Dedifferentiated amniotic fluid mesenchymal stem cell (primary cell): ENCODE measurements at regions not wholly inside any gene's neighbourhood (a gene's known extent, or its start where the extent isn't known, plus 50 kb on each side); places are given as distances from the start of the nearest gene placed in this dataset.

Source experiments
- DNase-seq: peaks from one replicate; pipeline ENCODE4 v3.0.0-alpha.2; 2016; ENCODE audit errors: extremely low spot score

- DNase-seq = no peak
These were observed 92.8 kb upstream of the SEPTIN5 start for GRCh38 chr22:19621373-19622060.

GRCh38 chr22:19622061-19622441 is 92.3 kb upstream of the SEPTIN5 start:
- no peak for DNase-seq

DNA sequence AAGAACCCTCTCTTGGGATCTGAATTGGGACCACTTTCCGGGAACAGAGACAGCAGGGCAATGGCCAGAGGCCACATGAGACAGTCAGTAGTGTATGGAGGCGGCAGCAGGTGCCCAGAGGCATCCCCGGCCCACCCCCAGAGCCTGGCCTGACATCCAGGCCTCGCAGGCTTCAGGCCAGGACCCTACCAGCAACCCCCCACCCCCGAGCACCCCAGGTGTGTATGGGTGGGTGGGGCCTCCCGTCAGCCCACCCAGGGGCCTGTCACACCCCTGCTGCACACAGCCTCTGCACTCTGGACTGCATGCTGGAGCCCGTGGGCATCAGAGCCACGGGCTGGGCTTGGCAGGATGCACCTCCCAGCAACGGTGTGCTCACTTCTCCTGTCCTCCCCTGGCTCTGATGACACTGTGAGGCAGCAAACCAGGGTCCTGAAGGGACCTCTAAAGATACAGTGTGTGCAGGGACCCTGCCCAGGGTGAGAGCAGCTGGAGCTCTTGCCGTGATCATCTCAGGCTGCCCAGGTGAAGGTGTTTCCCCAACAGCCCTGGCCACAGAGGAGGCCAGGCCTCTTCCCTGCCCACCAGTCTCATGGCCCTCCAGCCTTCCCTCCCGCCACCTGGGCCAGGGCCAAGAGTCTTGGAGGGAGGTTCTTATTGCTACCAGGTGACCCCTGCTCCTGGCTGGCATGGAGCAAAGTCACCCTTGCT is 88.8 kb upstream of the SEPTIN5 start:
- DNase-seq = no peak

DNA sequence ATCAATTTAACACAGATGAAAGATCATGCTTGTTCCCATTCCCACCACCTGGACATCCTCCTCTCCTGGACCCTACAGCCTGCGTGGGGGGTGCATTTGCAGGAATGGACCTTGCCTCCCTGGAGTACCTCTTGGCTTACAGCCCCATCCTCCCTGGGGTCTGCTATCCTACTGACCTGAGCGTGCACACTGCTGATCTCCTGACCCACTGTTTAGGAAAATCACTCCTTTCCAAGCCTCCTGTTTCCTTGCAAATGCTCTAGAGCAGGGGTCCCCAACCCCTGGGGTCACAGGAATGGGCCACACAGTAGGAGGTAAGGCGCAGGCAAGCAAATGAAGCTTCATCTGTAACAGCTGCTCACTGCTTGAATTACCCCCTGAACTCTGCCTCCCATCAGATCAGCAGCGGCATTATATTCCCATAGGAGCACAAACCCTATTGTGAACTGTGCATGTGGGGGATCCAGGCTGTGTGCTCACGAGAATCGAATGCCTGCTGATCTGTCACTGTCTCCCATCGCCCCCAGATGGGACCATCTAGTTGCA is 88.2 kb upstream of the SEPTIN5 start:
- DNase-seq = no peak

DNA sequence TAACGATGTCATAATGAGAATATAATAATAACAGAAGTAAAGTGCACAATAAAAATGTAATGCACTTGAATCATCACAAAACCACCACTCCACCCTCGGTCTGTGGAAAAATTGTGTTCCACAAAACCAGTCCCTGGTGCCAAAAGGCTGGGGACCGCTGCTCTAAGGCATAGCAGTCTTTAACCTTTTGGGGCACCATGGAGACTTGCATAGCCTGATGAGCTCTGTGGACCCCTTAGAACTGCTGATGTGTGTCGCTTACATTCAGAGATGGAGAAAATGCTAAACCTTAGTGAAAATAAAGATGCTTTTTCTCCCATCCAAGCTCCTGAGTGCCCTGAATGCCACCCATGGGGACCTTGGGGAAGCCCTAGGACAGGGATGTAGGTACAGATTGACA is 87.6 kb upstream of the SEPTIN5 start:
- DNase-seq = no peak

DNA sequence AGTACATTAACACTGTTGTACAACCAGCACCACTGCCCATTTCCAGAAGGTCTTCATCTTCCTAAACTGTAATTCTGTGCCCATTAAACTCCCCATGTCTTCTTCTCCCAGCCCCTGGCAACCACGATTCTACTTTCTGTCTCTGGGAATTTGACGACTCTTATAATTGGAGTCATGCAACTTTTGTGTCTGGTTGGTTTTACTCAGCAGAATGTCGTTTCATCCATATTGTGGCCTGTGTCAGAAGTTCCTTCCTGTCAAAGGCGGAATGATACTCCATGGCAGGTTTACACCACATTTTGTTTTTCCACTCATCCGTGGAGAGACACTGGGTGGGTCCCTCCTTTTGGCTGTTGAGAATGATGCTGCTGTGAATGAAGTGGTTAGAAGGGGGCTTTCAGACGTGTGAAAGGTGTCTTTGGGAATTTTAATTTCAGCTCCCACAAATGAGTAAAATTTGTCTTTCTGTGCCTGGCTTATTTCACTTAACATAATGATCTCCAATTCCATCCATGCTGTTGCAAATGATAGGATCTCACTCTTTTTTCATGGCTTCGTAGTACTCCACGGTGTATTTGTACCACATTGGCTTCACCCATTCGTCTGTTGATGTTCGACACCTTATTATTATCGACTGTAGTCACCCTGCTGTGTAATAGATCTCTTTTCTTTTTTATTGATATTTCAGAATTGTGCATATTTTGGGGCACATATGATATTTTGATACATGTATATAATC is 86.1 kb upstream of the SEPTIN5 start:
- no peak for DNase-seq

- no peak for DNase-seq
These were observed 85.0 kb upstream of the SEPTIN5 start for GRCh38 chr22:19629331-19629719.

GRCh38 chr22:19629720-19630419 is 84.4 kb upstream of the SEPTIN5 start:
- DNase-seq = peak; percentile 70

GRCh38 chr22:19630614-19631013 is 83.7 kb upstream of the SEPTIN5 start:
- no peak for DNase-seq

- DNase-seq = no peak
These were observed 82.2 kb upstream of the SEPTIN5 start for GRCh38 chr22:19631899-19632667.

DNA sequence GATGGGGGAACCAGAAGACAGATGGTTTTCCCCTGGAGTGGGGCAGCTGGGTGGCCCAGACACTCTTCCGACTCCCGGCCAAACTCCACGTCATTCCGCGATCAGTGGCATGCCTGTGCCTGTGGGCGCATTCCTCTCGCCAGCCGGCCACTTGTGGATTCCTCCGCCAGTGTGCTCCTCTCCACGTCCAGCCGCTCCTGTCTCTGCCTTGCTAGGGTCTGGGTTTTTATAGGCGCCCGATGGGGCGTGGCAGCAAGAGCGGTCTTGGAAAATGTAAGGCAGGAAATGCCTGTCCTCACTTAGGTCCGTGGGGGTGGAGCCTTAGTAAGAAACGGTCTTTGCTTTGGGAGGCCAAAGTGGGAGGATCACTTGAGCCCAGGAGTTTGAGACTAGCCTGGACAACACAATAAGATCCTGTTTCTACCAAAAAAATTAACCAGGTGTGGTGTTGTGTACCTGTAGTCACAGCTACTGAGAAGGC is 81.6 kb upstream of the SEPTIN5 start:
- no peak for DNase-seq

- DNase-seq = no peak
These were observed 79.9 kb upstream of the SEPTIN5 start for GRCh38 chr22:19634226-19634975.

GRCh38 chr22:19635644-19636043 is 78.7 kb upstream of the SEPTIN5 start:
- no peak for DNase-seq

DNA sequence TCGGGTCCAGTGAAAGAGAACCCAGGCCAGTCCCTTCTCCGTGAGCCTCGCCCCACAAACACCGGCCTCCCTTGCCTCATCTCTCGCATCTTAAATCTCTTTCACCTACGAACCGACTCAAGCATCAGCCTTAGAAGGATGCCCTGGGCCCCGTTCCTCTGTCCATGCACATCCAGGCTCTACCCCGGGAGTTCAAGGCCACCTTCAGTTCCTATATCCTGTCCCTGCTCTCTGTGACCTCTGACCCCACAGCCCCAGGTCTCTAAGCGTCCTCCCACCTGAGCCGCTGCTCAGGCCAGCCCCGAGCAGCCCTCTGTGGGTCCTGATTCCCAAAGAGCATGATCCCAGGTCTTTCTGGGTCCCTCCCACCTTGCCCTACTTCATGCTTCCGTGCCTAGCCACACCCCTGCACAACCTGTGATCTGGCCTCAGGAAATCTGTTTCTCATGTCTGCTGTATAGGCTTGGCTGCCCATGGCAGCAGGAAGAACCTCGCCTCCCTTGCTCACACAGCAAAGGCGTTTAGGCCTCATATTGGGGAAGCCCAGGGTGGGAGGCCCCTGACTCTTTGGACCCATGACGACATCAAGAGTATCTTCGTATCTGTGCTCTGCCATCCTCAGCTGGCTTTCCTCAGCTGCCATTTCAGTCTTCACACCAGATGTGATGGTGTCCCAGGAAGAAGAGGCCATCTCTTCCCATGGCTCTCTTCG is 77.5 kb upstream of the SEPTIN5 start:
- DNase-seq = no peak

DNA sequence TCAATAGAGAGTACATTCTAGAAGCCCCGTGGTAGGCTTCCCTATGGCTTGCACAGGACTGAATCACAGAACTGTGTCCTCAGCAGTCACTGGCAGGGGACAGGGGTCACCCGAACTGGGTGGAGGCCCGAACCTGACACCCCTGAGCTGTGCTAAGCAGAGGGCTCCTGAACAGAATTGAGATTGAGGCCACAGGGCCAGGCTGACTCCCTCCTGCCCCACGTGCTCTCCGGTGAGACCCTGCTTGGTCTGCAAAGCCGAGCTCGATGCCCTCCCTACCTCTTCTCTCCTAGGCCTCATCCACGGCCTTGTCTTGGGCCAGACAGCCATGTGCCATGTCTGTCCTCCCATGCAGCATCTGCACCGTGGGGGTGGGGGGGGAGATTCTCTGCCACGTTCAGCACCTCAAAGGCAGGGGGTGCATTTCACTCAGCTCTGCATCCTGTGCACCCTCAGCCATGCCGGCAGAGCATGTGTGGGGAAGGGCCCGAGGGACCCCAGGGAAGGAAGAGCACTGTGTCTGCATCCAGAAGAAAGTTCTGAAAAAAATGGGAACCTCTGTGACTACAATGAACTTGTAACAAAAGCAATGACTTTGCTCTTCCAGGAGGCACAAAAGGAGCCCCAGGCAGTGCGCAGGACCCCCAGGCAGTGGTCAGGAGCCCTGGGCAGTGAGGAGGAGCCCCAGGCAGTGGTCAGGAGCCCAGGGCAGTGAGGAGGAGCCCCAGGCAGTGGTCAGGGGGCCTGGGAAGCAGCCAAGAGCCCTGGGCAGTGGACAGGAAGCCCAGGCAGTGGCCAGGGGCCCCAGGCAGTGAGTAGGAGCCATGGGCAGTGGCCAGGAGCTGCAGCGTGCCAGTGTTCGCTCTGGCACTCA is 76.7 kb upstream of the SEPTIN5 start:
- DNase-seq = no peak

GRCh38 chr22:19638282-19639015 is 75.9 kb upstream of the SEPTIN5 start:
- no peak for DNase-seq

GRCh38 chr22:19639610-19640135 is 74.6 kb upstream of the SEPTIN5 start:
- no peak for DNase-seq

- DNase-seq = no peak
These were observed 74.0 kb upstream of the SEPTIN5 start for GRCh38 chr22:19640306-19640705.
